CD4-positive, alpha-beta T cell treated with Interleukin-4 for 4 hours (primary cell): ENCODE measurements at regions not wholly inside any gene's neighbourhood (a gene's known extent, or its start where the extent isn't known, plus 50 kb on each side); places are given as distances from the start of the nearest gene placed in this dataset.
"Not testable (repeated sequence)": the region's sequence is repeated elsewhere in the genome, so short reads cannot be mapped to it uniquely, and the experiment has no call there.

Experiments
- DNase-seq: peaks from one replicate; pipeline ENCODE4 v3.0.0-alpha.2; 2020

GRCh38 chr9:71504636-71505035 is 263.7 kb downstream of the CEMIP2 start:
- no peak for DNase-seq

GRCh38 chr9:71498691-71499090 is 269.6 kb downstream of the CEMIP2 start:
- DNase-seq = no peak

GRCh38 chr9:71490810-71491209 is 277.5 kb downstream of the CEMIP2 start:
- no peak for DNase-seq

GRCh38 chr9:71487061-71487460 is 281.3 kb downstream of the CEMIP2 start:
- DNase-seq = no peak

GRCh38 chr9:71485326-71485725 is 283.0 kb downstream of the CEMIP2 start:
- DNase-seq = no peak

- DNase-seq = no peak
Observed at GRCh38 chr9:71483436-71483835, 284.9 kb downstream of the CEMIP2 start.

- no peak for DNase-seq
Observed at GRCh38 chr9:71479621-71480020, 288.7 kb downstream of the CEMIP2 start.

- no peak for DNase-seq
Observed at GRCh38 chr9:71472400-71472799, 295.9 kb downstream of the CEMIP2 start.

- no peak for DNase-seq
Observed at GRCh38 chr9:71465392-71465791, 302.9 kb downstream of the CEMIP2 start.

GRCh38 chr9:71459082-71459481 is 309.2 kb downstream of the CEMIP2 start:
- DNase-seq = no peak

GRCh38 chr9:71446473-71447411 is 321.6 kb downstream of the CEMIP2 start:
- DNase-seq = no peak

GRCh38 chr9:71446106-71446472 is 322.2 kb downstream of the CEMIP2 start:
- DNase-seq = no peak

- DNase-seq = no peak
Observed at GRCh38 chr9:71442937-71443336, 321.5 kb upstream of the TRPM3 start.

GRCh38 chr9:71441266-71441665 is 319.8 kb upstream of the TRPM3 start:
- DNase-seq = no peak

- DNase-seq = no peak
Observed at GRCh38 chr9:71431931-71432330, 310.5 kb upstream of the TRPM3 start.

GRCh38 chr9:71407341-71407740 is 285.9 kb upstream of the TRPM3 start:
- DNase-seq = not testable (repeated sequence)

- no peak for DNase-seq
Observed at GRCh38 chr9:71403106-71403505, 281.7 kb upstream of the TRPM3 start.

- no peak for DNase-seq
Observed at GRCh38 chr9:71393005-71393404, 271.6 kb upstream of the TRPM3 start.

GRCh38 chr9:71384343-71384742 is 262.9 kb upstream of the TRPM3 start:
- no peak for DNase-seq

GRCh38 chr9:71383308-71383940 is 262.0 kb upstream of the TRPM3 start:
- DNase-seq = no peak

GRCh38 chr9:71368157-71368556 is 246.7 kb upstream of the TRPM3 start:
- DNase-seq = no peak

- no peak for DNase-seq
Observed at GRCh38 chr9:71364186-71364955, 242.9 kb upstream of the TRPM3 start.

- DNase-seq = no peak
Observed at GRCh38 chr9:71363286-71363961, 242.0 kb upstream of the TRPM3 start.
